PC-3 (cell line): ENCODE measurements at regions not wholly inside any gene's neighbourhood (a gene's known extent, or its start where the extent isn't known, plus 50 kb on each side); places are given as distances from the start of the nearest gene placed in this dataset.
"Not testable (repeated sequence)": the region's sequence is repeated elsewhere in the genome, so short reads cannot be mapped to it uniquely, and the experiment has no call there.

Experiments
- ATAC-seq: fragments of 200-7000 bp; cut with Tn5 transposase; 2 replicates; pipeline ENCODE4 v1.9.1; 2020; ENCODE audit warnings: mild to moderate bottlenecking, moderate library complexity
- BruUV-seq: library from RNA; stranded (reverse); fragments of 400-500 nt; replicated peaks from 2 replicates; lab custom pipeline; 2021; lab: Mats Ljungman, UMichigan
- CTCF ChIA-PET: fragments of 300-600 bp; sonication (Branson Sonifier 250); formaldehyde crosslinking; loops from one replicate; lab custom pipeline; 2022; ENCODE audit warnings: antibody characterized with exemption; lab: Charles Lee
- POLR2A ChIA-PET: fragments of 300-600 bp; sonication (Branson Sonifier 250); formaldehyde crosslinking; loops from one replicate; lab custom pipeline; 2022; ENCODE audit warnings: antibody characterized with exemption; ENCODE audit not compliant: unreplicated experiment; lab: Charles Lee
- DNase-seq: peaks from one replicate; pipeline ENCODE4 v3.0.0-alpha.2; 2015
- H2AFZ ChIP-seq: fragments of 300-600 bp; sonication (generic); 2 replicates; pipeline ENCODE4 v1.6.0; 2016; ENCODE audit warnings: antibody characterized with exemption, low read length
- H3F3A ChIP-seq: fragments of 300-600 bp; sonication (generic); one replicate; pipeline ENCODE4 v1.6.0; 2017; ENCODE audit warnings: antibody characterized with exemption, low read length, control low read depth, mild to moderate bottlenecking; ENCODE audit not compliant: unreplicated experiment
- H3K27ac ChIP-seq: fragments of 300-600 bp; sonication (generic); 2 replicates; pipeline ENCODE4 v1.5.1; 2016; ENCODE audit warnings: mild to moderate bottlenecking, low read length
- H3K27me3 ChIP-seq: fragments of 300-600 bp; sonication (generic); 2 replicates; pipeline ENCODE4 v1.6.1; 2016; ENCODE audit warnings: low read length, mixed read lengths
- H3K36me3 ChIP-seq: fragments of 300-600 bp; sonication (generic); 2 replicates; pipeline ENCODE4 v1.6.1; 2016; ENCODE audit warnings: low read depth, mixed run types, low read length, mixed read lengths
- H3K4me1 ChIP-seq: fragments of 300-600 bp; sonication (generic); 2 replicates; pipeline ENCODE4 v1.5.1; 2016; ENCODE audit warnings: low read length; ENCODE audit not compliant: insufficient read depth
- H3K4me2 ChIP-seq: fragments of 300-600 bp; sonication (generic); 2 replicates; pipeline ENCODE4 v1.6.0; 2016; ENCODE audit warnings: low read length
- H3K4me3 ChIP-seq: fragments of 300-600 bp; sonication (generic); 2 replicates; pipeline ENCODE4 v1.5.1; 2016; ENCODE audit warnings: mild to moderate bottlenecking, low read length, mixed read lengths
- H3K79me2 ChIP-seq: fragments of 300-600 bp; sonication (generic); 2 replicates; pipeline ENCODE4 v1.6.1; 2017; ENCODE audit warnings: low read length, mixed read lengths
- H3K9ac ChIP-seq: fragments of 300-600 bp; sonication (generic); 2 replicates; pipeline ENCODE4 v1.6.0; 2016; ENCODE audit warnings: mild to moderate bottlenecking, low read length
- H3K9me2 ChIP-seq: fragments of 300-600 bp; sonication (generic); replicated peaks from 2 replicates; pipeline ENCODE4 v1.6.1; 2016; ENCODE audit warnings: mixed run types, low read length, mixed read lengths
- H3K9me3 ChIP-seq: fragments of 300-600 bp; sonication (generic); 2 replicates; pipeline ENCODE4 v1.6.1; 2016; ENCODE audit warnings: low read length, mixed read lengths
- H4K20me1 ChIP-seq: fragments of 300-600 bp; sonication (generic); 2 replicates; pipeline ENCODE4 v1.6.1; 2016; ENCODE audit warnings: low read length, mixed read lengths
- EZH2 ChIP-seq: fragments of 300-600 bp; sonication (generic); IDR thresholded peaks from one replicate; pipeline ENCODE4 v1.6.1; 2017; ENCODE audit warnings: antibody characterized with exemption, mild to moderate bottlenecking, low read length; ENCODE audit not compliant: unreplicated experiment
- EZH2phosphoT487 ChIP-seq: fragments of 300-600 bp; sonication (generic); IDR thresholded peaks from 2 replicates; pipeline ENCODE4 v1.6.1; 2018; ENCODE audit warnings: mild to moderate bottlenecking, antibody characterized with exemption, low read length, borderline replicate concordance
- intact Hi-C: fragments of 100-400 bp; cut with micrococcal nuclease; formaldehyde crosslinking; loops from 2 replicates; pipeline ENCODE4 v1.9.0; 2023
- TF ChIP-seq, protein P1 (sequence below): fragments of 300-600 bp; sonication (generic); conservative IDR thresholded peaks from 2 replicates; pipeline ENCODE4 v1.5.1; 2017; ENCODE audit warnings: antibody characterized with exemption, low read depth, mild to moderate bottlenecking, low read length

DNA sequence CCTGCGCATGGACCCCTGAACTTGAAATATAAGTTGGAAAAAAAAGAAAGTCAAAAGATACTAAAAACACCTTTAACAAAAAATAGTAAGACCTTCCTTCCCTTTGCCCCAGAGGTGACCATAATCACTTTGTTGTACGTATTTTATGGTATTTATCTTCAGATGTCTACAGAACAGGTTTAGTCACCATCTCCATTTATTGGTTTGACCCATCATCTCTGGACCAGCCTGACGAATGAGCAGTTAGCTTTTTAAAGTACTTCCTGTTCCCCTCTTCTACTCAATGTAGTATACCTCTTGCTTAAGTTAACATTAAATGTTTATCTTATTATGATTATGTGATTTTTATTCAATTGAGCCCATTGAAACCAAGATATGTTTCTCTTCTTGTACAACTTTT, 64.7 kb upstream of the CREB3L1 start:
- H3K9me3 ChIP-seq = no peaks in the 10 kb centered on the region
- intact Hi-C loops = no loop called here
- H3K36me3 ChIP-seq = no peaks in the 10 kb centered on the region
- H3K27me3 ChIP-seq = no peaks in the 10 kb centered on the region
- POLR2A ChIA-PET = no interaction called here
- no peak overlapping the region for H3K4me3 ChIP-seq
- no peaks in the 10 kb centered on the region for H3K4me1 ChIP-seq
- no peaks in the 10 kb centered on the region for H3K79me2 ChIP-seq
- H3K9ac ChIP-seq = no peak overlapping the region
- DNase-seq = peak; percentile 28
- no peak overlapping the region for H3K4me2 ChIP-seq
- H2AFZ ChIP-seq = no peak overlapping the region
- TF ChIP-seq, protein P1, sequence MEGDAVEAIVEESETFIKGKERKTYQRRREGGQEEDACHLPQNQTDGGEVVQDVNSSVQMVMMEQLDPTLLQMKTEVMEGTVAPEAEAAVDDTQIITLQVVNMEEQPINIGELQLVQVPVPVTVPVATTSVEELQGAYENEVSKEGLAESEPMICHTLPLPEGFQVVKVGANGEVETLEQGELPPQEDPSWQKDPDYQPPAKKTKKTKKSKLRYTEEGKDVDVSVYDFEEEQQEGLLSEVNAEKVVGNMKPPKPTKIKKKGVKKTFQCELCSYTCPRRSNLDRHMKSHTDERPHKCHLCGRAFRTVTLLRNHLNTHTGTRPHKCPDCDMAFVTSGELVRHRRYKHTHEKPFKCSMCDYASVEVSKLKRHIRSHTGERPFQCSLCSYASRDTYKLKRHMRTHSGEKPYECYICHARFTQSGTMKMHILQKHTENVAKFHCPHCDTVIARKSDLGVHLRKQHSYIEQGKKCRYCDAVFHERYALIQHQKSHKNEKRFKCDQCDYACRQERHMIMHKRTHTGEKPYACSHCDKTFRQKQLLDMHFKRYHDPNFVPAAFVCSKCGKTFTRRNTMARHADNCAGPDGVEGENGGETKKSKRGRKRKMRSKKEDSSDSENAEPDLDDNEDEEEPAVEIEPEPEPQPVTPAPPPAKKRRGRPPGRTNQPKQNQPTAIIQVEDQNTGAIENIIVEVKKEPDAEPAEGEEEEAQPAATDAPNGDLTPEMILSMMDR = no peak
- no peak for TF ChIP-seq EZH2phosphoT487
- no peak for TF ChIP-seq EZH2
- no peaks in the 10 kb centered on the region for H3K9me2 ChIP-seq
- H4K20me1 ChIP-seq = no peaks in the 10 kb centered on the region
- H3K27ac ChIP-seq = no peak overlapping the region
- no peak for ATAC-seq
- H3F3A ChIP-seq = no peaks in the 10 kb centered on the region
- CTCF ChIA-PET = no interaction called here
- BruUV-seq = no TSS peak

DNA sequence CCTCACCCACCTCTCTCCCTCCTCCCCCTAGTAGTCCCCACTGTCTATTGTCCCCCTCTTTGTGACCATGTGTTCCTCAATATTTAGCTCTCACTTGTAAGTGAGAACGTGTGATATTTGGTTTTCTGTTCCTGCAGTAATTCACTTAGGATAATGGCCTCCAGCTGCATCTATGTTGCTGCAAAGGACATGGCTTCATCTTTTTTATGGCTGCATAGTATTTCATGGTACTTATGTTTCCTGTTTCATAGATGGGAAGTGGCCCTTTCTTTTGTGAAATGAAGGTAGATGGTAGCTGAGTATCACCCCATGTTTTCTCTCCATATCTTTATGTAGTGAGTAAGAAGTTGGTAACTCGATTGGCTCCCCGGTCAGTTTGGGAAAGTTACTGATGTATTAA, 66.6 kb upstream of the CREB3L1 start:
- CTCF ChIA-PET = no interaction called here
- no TSS peak for BruUV-seq

DNA sequence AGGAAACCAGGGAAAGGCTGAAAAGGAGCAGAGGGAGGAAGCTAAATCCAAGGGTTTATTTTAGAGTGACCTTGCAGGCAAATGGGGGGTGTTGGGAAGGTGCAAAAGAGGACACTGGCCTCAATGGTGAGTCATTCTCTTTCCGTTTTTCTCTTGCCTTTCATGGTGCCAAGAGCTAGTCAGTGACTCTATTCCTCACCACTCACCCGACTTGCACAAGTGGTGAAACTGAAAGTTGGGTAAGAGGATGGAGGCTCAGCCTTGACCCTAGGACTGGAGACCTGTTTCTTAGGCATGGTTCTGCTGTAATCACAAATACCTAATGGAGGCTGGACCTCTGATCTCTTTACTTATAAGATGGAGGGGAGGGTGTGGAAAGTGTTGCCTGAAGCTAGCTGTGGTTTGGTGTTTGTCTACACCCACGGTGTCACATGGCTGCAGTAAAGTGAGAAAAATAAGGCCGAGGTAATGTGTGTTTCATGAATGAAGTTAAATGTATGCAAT, 67.3 kb upstream of the CREB3L1 start:
- H3K27me3 ChIP-seq = no peaks in the 10 kb centered on the region
- ATAC-seq (no peak), DNase-seq (peak; percentile 19)
- no peaks in the 10 kb centered on the region for H3K9me2 ChIP-seq
- no peaks in the 10 kb centered on the region for H3K79me2 ChIP-seq
- TF ChIP-seq EZH2phosphoT487 (no peak), EZH2 (no peak)
- TF ChIP-seq, protein P1 = no peak
- H3K4me1 ChIP-seq = no peaks in the 10 kb centered on the region
- intact Hi-C loops = no loop called here
- no TSS peak for BruUV-seq
- ChIA-PET CTCF (no interaction called here), POLR2A (no interaction called here)
- no peak overlapping the region for H3K27ac ChIP-seq
- no peak overlapping the region for H3K4me3 ChIP-seq
- no peaks in the 10 kb centered on the region for H3K9me3 ChIP-seq
- H2AFZ ChIP-seq = no peak overlapping the region
- H3K36me3 ChIP-seq = no peaks in the 10 kb centered on the region
- H3K4me2 ChIP-seq = no peak overlapping the region
- H4K20me1 ChIP-seq = no peaks in the 10 kb centered on the region
- no peaks in the 10 kb centered on the region for H3F3A ChIP-seq
- no peak overlapping the region for H3K9ac ChIP-seq

More for the DNA sequence above, 66.6 kb upstream of the CREB3L1 start:
- TF ChIP-seq EZH2phosphoT487 (no peak), EZH2 (no peak)
- TF ChIP-seq, protein P1 = no peak
- H3F3A ChIP-seq = no peaks in the 10 kb centered on the region
- intact Hi-C loops = no loop called here
- H3K27ac ChIP-seq = no peak overlapping the region
- no peak overlapping the region for H2AFZ ChIP-seq
- no peaks in the 10 kb centered on the region for H3K9me2 ChIP-seq
- H3K4me1 ChIP-seq = no peaks in the 10 kb centered on the region
- no peak overlapping the region for H3K4me2 ChIP-seq
- POLR2A ChIA-PET = no interaction called here
- no peak overlapping the region for H3K9ac ChIP-seq
- H4K20me1 ChIP-seq = no peaks in the 10 kb centered on the region
- no peaks in the 10 kb centered on the region for H3K36me3 ChIP-seq
- H3K79me2 ChIP-seq = no peaks in the 10 kb centered on the region
- H3K9me3 ChIP-seq = no peaks in the 10 kb centered on the region
- no peak for ATAC-seq
- no peak overlapping the region for H3K4me3 ChIP-seq
- no peaks in the 10 kb centered on the region for H3K27me3 ChIP-seq
- DNase-seq = no peak

DNA sequence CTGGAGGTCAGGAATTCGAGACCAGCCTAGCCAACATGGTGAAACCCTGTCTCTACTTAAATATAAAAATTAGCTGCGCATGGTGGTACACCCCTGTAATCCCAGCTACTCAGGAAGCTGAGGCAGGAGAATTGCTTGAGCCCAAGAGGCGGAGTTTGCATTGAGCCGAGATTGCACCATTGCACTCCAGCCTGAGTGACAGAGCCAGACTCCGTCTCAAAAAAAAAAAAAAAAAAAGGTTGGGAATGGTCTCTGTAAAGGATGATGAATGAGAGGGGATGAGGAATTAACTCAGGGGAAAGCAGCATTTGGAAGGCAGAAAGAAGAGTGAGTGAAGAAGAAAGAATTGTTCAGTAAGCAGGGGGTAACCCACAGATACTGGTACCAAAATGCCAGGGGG, 67.8 kb upstream of the CREB3L1 start:
- H3K4me2 ChIP-seq, H3K27me3 ChIP-seq, H3K9me2 ChIP-seq, H3K9ac ChIP-seq, CTCF ChIA-PET, H3K4me1 ChIP-seq, intact Hi-C loops, H2AFZ ChIP-seq, H4K20me1 ChIP-seq, ATAC-seq, H3K4me3 ChIP-seq, H3F3A ChIP-seq, H3K9me3 ChIP-seq, POLR2A ChIA-PET, DNase-seq, H3K36me3 ChIP-seq, H3K79me2 ChIP-seq, BruUV-seq, H3K27ac ChIP-seq: not testable (repeated sequence)
